HCT116 (cell line): ENCODE measurements at regions not wholly inside any gene's neighbourhood (a gene's known extent, or its start where the extent isn't known, plus 50 kb on each side); places are given as distances from the start of the nearest gene placed in this dataset.

Source experiments
- ATAC-seq: fragments of 200-7000 bp; cut with Tn5 transposase; 2 replicates; pipeline ENCODE4 v1.9.1; 2020; ENCODE audit warnings: mild to moderate bottlenecking, moderate library complexity
- BruUV-seq: library from RNA; stranded (reverse); fragments of 400-500 nt; replicated peaks from 2 replicates; lab custom pipeline; 2021; lab: Mats Ljungman, UMichigan
- CTCF ChIA-PET: fragments of 300-600 bp; sonication (Branson Sonifier 250); formaldehyde crosslinking; loops from one replicate; lab custom pipeline; 2021; ENCODE audit warnings: antibody characterized with exemption; lab: Charles Lee
- POLR2A ChIA-PET: fragments of 300-600, 350-600 bp; sonication (Branson Sonifier 250); formaldehyde crosslinking; loops from one replicate; lab custom pipeline; 2021; ENCODE audit warnings: antibody characterized with exemption; lab: Charles Lee
- RAD21 ChIA-PET, 2 experiments: fragments of 300-600 bp; sonication (Branson Sonifier 250); formaldehyde crosslinking; loops; one replicate each; lab custom pipeline; 2023; ENCODE audit warnings: low total read pairs in 2 of 2; ENCODE audit not compliant: uncharacterized antibody in 2 of 2, unreplicated experiment in 2 of 2, low non-redundant PET in 1 of 2; lab: Charles Lee
- DNase-seq: peaks from one replicate; pipeline ENCODE4 v3.0.0-alpha.2; 2010; ENCODE audit warnings: low read depth, low spot score
- H2AFZ ChIP-seq: fragments of 200-600 bp; shearing (Covaris generic), sonication (generic); 2 replicates; pipeline ENCODE4 v1.6.1; 2017; ENCODE audit warnings: low read depth, mixed run types, mixed read lengths, antibody characterized with exemption, low read length; ENCODE audit not compliant: poor library complexity, severe bottlenecking
- H3K27ac ChIP-seq: 2 replicates; pipeline ENCODE4 v1.5.1; 2012; ENCODE audit warnings: low read depth, low read length
- H3K27me3 ChIP-seq: fragments of 200-600 bp; sonication (generic); 2 replicates; pipeline ENCODE4 v1.6.1; 2016; ENCODE audit warnings: mixed run types, low read length, mixed read lengths; ENCODE audit not compliant: insufficient read depth
- H3K36me3 ChIP-seq, 2 experiments: fragments of 200-500 bp in 1 of 2; fragments of 200-600 bp in 1 of 2; sonication (Bioruptor generic) in 1 of 2; sonication (generic) in 1 of 2; 2 replicates each; pipeline versions ENCODE4 v1.5.1 to v1.6.1; 2014 to 2016; ENCODE audit warnings: low read length in 2 of 2, inconsistent platforms in 1 of 2, mixed read lengths in 1 of 2, mixed run types in 1 of 2; ENCODE audit not compliant: insufficient read depth in 2 of 2, control insufficient read depth in 1 of 2
- H3K4me1 ChIP-seq, 2 experiments: fragments of 200-600 bp in 1 of 2; sonication (generic) in 1 of 2; 2 replicates each; pipeline versions ENCODE4 v1.5.1 to v1.6.1; 2012 to 2017; ENCODE audit warnings: low read length in 2 of 2, inconsistent platforms in 1 of 2, mild to moderate bottlenecking in 1 of 2, mixed read lengths in 1 of 2, mixed run types in 1 of 2, moderate library complexity in 1 of 2; ENCODE audit not compliant: insufficient read depth in 2 of 2, control insufficient read depth in 1 of 2
- H3K4me2 ChIP-seq: fragments of 200-600 bp; sonication (generic); 2 replicates; pipeline ENCODE4 v1.6.1; 2017; ENCODE audit warnings: mixed run types, low read length, mixed read lengths
- H3K4me3 ChIP-seq, 2 experiments: fragments of 200-600 bp in 1 of 2; sonication (generic) in 1 of 2; replicated peaks in 1 of 2; 2 replicates each; pipeline ENCODE4 v1.5.1; 2011 to 2016; ENCODE audit warnings: low read length in 2 of 2, control low read depth in 1 of 2, low read depth in 1 of 2, mild to moderate bottlenecking in 1 of 2, mixed read lengths in 1 of 2, mixed run types in 1 of 2
- H3K79me2 ChIP-seq: fragments of 200-600 bp; sonication (generic); 2 replicates; pipeline ENCODE4 v1.6.1; 2017; ENCODE audit warnings: mild to moderate bottlenecking, mixed run types, low read length, moderate library complexity, mixed read lengths; ENCODE audit not compliant: insufficient read depth
- H3K9ac ChIP-seq: fragments of 200-600 bp; sonication (generic); 2 replicates; pipeline ENCODE4 v1.6.1; 2016; ENCODE audit warnings: low read length, mixed read lengths
- H3K9me2 ChIP-seq: fragments of 200-600 bp; sonication (generic), shearing (Covaris generic); 2 replicates; pipeline ENCODE4 v1.6.1; 2017; ENCODE audit warnings: mixed run types, mild to moderate bottlenecking, moderate library complexity; ENCODE audit not compliant: insufficient read depth
- H3K9me3 ChIP-seq, 2 experiments: fragments of 200-500 bp in 1 of 2; fragments of 200-600 bp in 1 of 2; sonication (Bioruptor generic) in 1 of 2; sonication (generic) in 1 of 2; 2 replicates each; pipeline ENCODE4 v1.6.1; 2014 to 2017; ENCODE audit warnings: low read length in 2 of 2, mixed read lengths in 2 of 2, inconsistent platforms in 1 of 2, low read depth in 1 of 2, mild to moderate bottlenecking in 1 of 2, mixed run types in 1 of 2, moderate library complexity in 1 of 2; ENCODE audit not compliant: control insufficient read depth in 1 of 2, insufficient read depth in 1 of 2
- H4K20me1 ChIP-seq: fragments of 200-600 bp; sonication (generic), shearing (Covaris generic); 2 replicates; pipeline ENCODE4 v1.6.1; 2017; ENCODE audit warnings: mixed run types, mild to moderate bottlenecking, moderate library complexity; ENCODE audit not compliant: insufficient read depth
- CBX3 ChIP-seq: IDR thresholded peaks from 2 replicates; pipeline ENCODE4 v1.6.1; 2012; ENCODE audit warnings: low read depth
- CEBPB ChIP-seq: IDR thresholded peaks from 2 replicates; pipeline ENCODE4 v1.6.1; 2012; ENCODE audit warnings: low read depth
- CTCF ChIP-seq, 3 experiments: fragments of 200-600 bp in 1 of 3; sonication (generic) in 1 of 3; IDR thresholded peaks in 2 of 3; conservative IDR thresholded peaks in 1 of 3; 2 replicates each; pipeline ENCODE4 v1.5.1; 2012 to 2017; ENCODE audit warnings: low read depth in 2 of 3, low read length in 2 of 3, antibody characterized with exemption in 1 of 3, borderline replicate concordance in 1 of 3, control low read depth in 1 of 3, mild to moderate bottlenecking in 1 of 3, mixed read lengths in 1 of 3, mixed run types in 1 of 3, moderate library complexity in 1 of 3; ENCODE audit not compliant: insufficient read depth in 1 of 3
- EZH2 ChIP-seq: fragments of 200-600 bp; sonication (generic); IDR thresholded peaks from 2 replicates; pipeline ENCODE4 v1.6.1; 2017; ENCODE audit warnings: antibody characterized with exemption, mixed run types
- EZH2phosphoT487 ChIP-seq: fragments of 200-600 bp; IDR thresholded peaks from 2 replicates; pipeline ENCODE4 v1.6.1; 2018; ENCODE audit warnings: antibody characterized with exemption, borderline replicate concordance
- FOSL1 ChIP-seq: IDR thresholded peaks from 2 replicates; pipeline ENCODE4 v1.6.1; 2012; ENCODE audit warnings: low read depth
- JUND ChIP-seq: IDR thresholded peaks from 2 replicates; pipeline ENCODE4 v1.6.1; 2012
- MAX ChIP-seq: IDR thresholded peaks from 2 replicates; pipeline ENCODE4 v1.6.1; 2012
- POLR2A ChIP-seq: IDR thresholded peaks from 2 replicates; pipeline ENCODE4 v1.7.0; 2011; ENCODE audit warnings: borderline replicate concordance; ENCODE audit not compliant: insufficient read depth, insufficient read length; ENCODE audit errors: extremely low read depth
- POLR2AphosphoS5 ChIP-seq: IDR thresholded peaks from 2 replicates; pipeline ENCODE4 v1.6.1; 2011; ENCODE audit warnings: mild to moderate bottlenecking, low read depth, low read length, moderate library complexity
- SIN3A ChIP-seq: IDR thresholded peaks from 2 replicates; pipeline ENCODE4 v1.6.1; 2012; ENCODE audit warnings: low read depth
- SRF ChIP-seq: IDR thresholded peaks from 2 replicates; pipeline ENCODE4 v1.6.1; 2012; ENCODE audit warnings: low read depth
- TCF7L2 ChIP-seq: IDR thresholded peaks from 2 replicates; pipeline ENCODE4 v1.7.0; 2011; ENCODE audit warnings: borderline replicate concordance, inconsistent platforms; ENCODE audit not compliant: insufficient read depth, insufficient read length; ENCODE audit errors: extremely low read depth
- ZFX ChIP-seq: fragments of 450-650 bp; IDR thresholded peaks from 2 replicates; pipeline ENCODE4 v1.6.1; 2017
- intact Hi-C: fragments of 100-400 bp; cut with micrococcal nuclease; formaldehyde crosslinking; loops from 2 replicates; pipeline ENCODE4 v1.10.0; 2022

- H3K27ac ChIP-seq = no peak overlapping the region
- no peak for ATAC-seq
- RAD21 ChIA-PET = no interaction called here
- H2AFZ ChIP-seq = no peak overlapping the region
- POLR2A ChIA-PET = no interaction called here
- CTCF ChIA-PET = no interaction called here
- H3K4me3 ChIP-seq = no peak overlapping the region
- H3K9me2 ChIP-seq = no peaks in the 10 kb centered on the region
- H4K20me1 ChIP-seq = no peaks in the 10 kb centered on the region
- TF ChIP-seq ZFX (no peak), CBX3 (no peak), CEBPB (no peak), POLR2A (no peak), CTCF (IDR thresholded peaks at IDR 0.05 in 2 of 3, conservative IDR thresholded peaks at IDR 0.05 in 1 of 3; ENCODE audit: borderline replicate concordance in 1 of 3, insufficient read depth in 1 of 3, low read depth in 2 of 3, low read length in 2 of 3) (no peak), POLR2AphosphoS5 (no peak), JUND (no peak), EZH2 (no peak), MAX (no peak)
- TF ChIP-seq, all 23 proteins: peak for 0
- Histone ChIP-seq H3K9me3 (peaks cover 21 to 42% of the 10 kb centered on the region in 2 experiments; a peak in 2 of 4 replicates), H3K4me1 (no peaks in the 10 kb centered on the region), H3K79me2 (no peaks in the 10 kb centered on the region), H3K27me3 (no peaks in the 10 kb centered on the region), H3K36me3 (no peaks in the 10 kb centered on the region), H3K4me2 (no peak overlapping the region), H3K9ac (no peak overlapping the region)
- intact Hi-C loops = no loop called here
- no peak for DNase-seq
- BruUV-seq = no TSS peak
Measured at GRCh38 chr20:12211361-12211760, 293.7 kb downstream of the BTBD3 start.

- Histone ChIP-seq H3K27ac (no peak overlapping the region), H3K4me1 (no peaks in the 10 kb centered on the region), H2AFZ (no peak overlapping the region), H3K27me3 (no peaks in the 10 kb centered on the region), H4K20me1 (no peaks in the 10 kb centered on the region), H3K9me3 (peaks cover 9 to 35% of the 10 kb centered on the region in 2 experiments; a peak in 2 of 4 replicates), H3K79me2 (no peaks in the 10 kb centered on the region), H3K36me3 (no peaks in the 10 kb centered on the region), H3K4me3 (no peak overlapping the region), H3K9ac (no peak overlapping the region), H3K4me2 (no peak overlapping the region), H3K9me2 (no peaks in the 10 kb centered on the region)
- ChIA-PET POLR2A (no interaction called here), RAD21 (no interaction called here), CTCF (no interaction called here)
- ATAC-seq (no peak), DNase-seq (no peak)
- intact Hi-C loops = no loop called here
- no TSS peak for BruUV-seq
- TF ChIP-seq TCF7L2 = no peak
- TF ChIP-seq CTCF (IDR thresholded peaks at IDR 0.05 in 2 of 3, conservative IDR thresholded peaks at IDR 0.05 in 1 of 3; ENCODE audit: borderline replicate concordance in 1 of 3, insufficient read depth in 1 of 3, low read depth in 2 of 3, low read length in 2 of 3) = no peak
- no peak for TF ChIP-seq CBX3
- no peak for TF ChIP-seq SIN3A
- TF ChIP-seq FOSL1 = no peak
- no peak for TF ChIP-seq POLR2A
- no peak for TF ChIP-seq SRF
- TF ChIP-seq EZH2phosphoT487 = no peak
Measured at GRCh38 chr20:12217382-12217781, 299.7 kb downstream of the BTBD3 start.
